GM19324 (cell line): ENCODE measurements at regions not wholly inside any gene's neighbourhood (a gene's known extent, or its start where the extent isn't known, plus 50 kb on each side); places are given as distances from the start of the nearest gene placed in this dataset.
"Not testable (repeated sequence)": the region's sequence is repeated elsewhere in the genome, so short reads cannot be mapped to it uniquely, and the experiment has no call there.

Experiments
- ATAC-seq: cut with Tn5 transposase; IDR thresholded peaks from one replicate; pipeline ENCODE4 v1.9.1; 2021; ENCODE audit warnings: mild to moderate bottlenecking, moderate library complexity; ENCODE audit not compliant: unreplicated experiment, low FRiP score

DNA sequence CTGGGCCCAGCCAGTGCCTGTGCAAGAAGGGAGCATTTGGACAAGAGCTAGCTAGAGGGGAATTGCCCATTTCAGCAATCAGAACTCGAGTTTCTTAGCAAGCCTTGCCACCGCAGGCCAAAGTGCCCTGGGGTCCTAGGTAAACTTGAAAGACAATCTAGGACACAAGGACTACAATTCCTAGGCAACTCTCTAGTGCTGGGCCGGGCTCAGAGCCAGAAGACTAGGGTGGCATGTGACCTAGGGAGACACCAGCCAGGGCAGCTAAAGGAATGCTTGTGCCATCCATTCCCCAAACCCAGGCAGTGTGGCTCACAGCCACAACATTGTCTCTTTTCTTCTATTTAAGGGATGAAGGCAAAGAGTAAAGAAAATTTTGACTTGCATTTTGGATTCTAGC is 205.0 kb downstream of the BMP4 start:
- ATAC-seq = no peak

DNA sequence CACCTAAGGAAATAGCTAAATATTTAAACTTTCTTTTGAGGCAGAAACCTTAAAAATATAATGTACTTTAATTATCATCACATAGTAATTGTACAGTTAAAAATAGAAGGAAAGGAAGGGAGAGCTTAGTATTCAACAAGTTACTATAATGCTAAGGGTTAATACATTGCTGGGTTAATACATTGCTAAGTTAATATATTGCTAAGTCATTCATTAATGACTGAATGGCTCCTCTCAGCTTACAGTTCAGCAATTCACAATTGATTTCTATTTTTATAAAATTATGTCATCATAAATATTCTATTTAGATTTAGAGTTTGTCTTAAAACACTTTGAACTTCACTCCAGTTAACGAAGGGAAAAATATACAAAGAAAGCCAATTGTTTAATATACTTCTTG is 207.9 kb downstream of the BMP4 start:
- no peak for ATAC-seq

DNA sequence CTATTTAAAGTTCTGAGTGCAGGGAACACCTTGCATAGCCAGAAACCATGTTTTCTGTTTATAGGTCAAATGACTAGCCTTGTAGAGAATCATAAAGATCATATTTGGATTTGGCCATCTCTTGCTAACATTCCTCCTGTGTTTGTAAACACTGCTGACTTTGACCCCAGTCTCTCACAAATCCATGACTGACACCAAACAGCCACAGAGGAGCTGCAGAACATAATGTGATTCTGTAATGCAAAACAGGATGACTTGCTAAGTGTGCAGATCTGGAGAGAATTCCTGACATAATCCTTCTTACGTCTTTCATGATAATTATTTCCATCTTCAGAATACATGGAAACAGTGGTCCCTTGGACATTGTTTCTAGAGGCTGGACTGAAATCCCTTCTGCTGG is 211.8 kb downstream of the BMP4 start:
- no peak for ATAC-seq

GRCh38 chr14:53743371-53743770 is 213.3 kb downstream of the BMP4 start:
- no peak for ATAC-seq

- no peak for ATAC-seq
These were observed 214.4 kb downstream of the BMP4 start for GRCh38 chr14:53742233-53742620.

GRCh38 chr14:53741479-53742232 is 215.0 kb downstream of the BMP4 start:
- ATAC-seq = no peak

DNA sequence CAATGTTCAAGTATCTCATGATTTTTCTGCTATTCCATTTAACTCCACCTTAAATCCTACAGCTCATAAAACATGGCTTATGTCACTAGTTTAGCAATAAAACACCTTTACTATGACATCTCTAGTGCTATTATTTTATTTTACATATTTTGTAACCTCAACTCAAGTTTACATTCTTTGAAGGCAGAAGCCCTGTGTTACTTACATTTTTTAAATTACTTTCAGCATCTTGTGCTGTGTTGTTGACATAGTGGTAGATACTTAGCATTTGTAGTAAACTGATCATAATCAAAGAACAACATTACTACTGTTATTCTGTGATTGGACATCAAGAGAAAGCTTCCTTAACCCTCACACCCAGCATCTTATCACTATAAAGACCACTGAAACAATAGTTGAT is 216.1 kb downstream of the BMP4 start:
- ATAC-seq = no peak

- no peak for ATAC-seq
These were observed 220.7 kb downstream of the BMP4 start for GRCh38 chr14:53735916-53736315.

GRCh38 chr14:53723221-53723620 is 233.4 kb downstream of the BMP4 start:
- no peak for ATAC-seq

- ATAC-seq = no peak
These were observed 237.1 kb downstream of the BMP4 start for GRCh38 chr14:53719536-53719935.

GRCh38 chr14:53716578-53716977 is 240.0 kb downstream of the BMP4 start:
- ATAC-seq = no peak

GRCh38 chr14:53715193-53715721 is 241.4 kb downstream of the BMP4 start:
- no peak for ATAC-seq

DNA sequence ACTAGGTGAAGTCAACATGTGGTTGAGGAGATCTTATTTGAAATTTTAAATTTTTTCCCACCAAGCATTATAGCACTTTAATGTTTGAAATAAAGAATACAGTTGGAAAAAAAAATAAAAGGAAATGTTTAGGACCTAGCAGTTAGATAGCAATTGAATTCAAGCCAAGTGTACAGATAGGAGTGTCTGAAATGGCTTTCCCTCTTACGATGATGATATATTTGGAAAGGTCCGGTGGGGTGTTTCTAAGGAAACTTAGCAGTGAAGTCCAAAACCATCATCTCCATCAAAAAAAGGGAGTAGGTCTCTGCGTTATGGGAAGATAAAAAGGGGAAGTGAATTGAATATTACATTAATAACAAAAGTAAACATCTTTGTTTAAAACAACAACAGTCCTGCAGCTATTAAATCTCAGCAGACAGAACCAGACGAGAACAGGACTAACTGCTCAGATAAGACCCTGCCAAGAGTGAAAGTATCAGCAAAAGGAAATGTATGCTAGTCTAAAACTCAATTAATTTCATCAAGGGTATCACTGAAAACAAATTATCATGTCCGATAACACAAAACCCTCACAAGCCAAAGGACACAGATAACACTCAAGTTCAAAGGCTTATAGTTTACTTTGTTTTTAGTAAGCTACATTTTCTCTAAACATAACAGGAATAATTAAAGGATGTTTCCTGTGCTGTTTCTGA is 242.0 kb downstream of the BMP4 start:
- ATAC-seq = no peak

GRCh38 chr14:53712901-53713300 is 243.7 kb downstream of the BMP4 start:
- not testable (repeated sequence) for ATAC-seq

DNA sequence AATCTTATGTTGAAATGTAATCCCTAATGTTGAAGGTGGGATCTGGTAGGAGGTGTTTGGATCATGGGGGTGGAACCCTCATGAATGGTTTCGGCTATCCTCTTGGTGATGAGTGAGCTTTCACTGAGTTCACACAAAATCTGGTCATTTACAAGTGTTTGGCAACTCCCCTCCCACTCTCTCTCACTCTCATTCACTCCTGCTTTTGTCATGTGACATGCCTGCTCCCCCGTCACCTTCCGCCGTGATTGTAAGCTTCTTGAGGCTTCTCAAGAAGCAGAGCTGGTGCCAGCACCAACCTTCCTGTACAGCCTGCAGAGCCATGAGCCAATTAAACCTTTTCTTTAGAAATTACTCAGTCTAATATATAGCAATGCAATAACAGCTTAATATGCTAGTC is 245.4 kb downstream of the BMP4 start:
- ATAC-seq = no peak

GRCh38 chr14:53710615-53711014 is 246.0 kb downstream of the BMP4 start:
- ATAC-seq = no peak

DNA sequence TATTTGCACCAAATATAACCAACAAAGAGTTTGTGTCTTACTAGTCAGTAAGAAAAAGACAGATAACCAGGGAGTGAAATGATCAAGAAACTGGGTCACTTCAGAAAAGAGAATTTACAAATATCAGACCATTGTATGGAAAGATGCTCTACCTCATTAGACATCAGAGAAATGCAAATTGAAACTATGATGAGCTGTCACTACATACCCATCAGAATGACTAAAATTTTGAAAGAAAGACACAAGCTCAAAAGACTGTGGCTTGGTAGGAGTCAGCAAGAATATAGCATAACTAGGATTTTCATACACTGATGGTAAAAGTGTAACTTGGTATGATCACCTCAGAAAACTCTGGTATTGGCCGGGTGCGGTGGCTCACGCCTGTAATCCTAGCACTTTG is 247.2 kb downstream of the BMP4 start:
- no peak for ATAC-seq

- ATAC-seq = no peak
These were observed 253.2 kb downstream of the BMP4 start for GRCh38 chr14:53703457-53703856.

DNA sequence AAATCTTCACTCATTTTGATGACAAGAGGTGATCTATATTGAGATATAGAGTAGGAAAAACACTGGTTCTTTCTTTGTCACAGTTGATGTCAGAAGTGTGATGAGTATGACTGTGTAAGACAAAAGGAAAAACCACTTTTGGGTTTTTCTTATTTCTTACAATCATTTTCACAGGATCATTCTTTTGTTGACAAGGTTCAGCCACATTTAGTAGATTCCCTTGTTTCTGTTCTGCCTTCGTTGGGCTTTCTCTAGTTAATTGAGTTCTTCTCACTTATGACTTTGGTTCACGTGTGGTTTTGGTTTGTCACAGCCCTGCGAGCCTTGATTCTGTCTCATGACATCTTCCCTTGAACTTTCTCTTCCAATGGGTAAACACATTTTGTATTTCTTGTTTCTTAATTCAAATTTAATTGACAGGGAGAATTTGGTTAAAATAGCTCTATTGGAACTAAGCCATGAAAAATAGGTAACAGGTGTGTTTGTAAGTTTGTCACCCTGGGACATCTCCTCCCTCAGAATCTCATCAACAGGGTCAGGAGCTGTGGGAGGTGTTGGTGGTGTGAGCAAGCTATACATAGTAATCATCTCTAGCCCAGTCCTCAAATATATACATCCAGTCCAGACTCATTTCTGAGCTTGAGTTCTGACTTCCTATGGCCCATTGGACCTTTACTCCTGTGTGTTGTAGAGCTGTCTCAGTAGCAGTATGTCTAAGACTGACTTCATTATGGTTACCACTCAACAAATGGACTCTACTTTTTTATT is 255.3 kb downstream of the BMP4 start:
- no peak for ATAC-seq

- no peak for ATAC-seq
These were observed 260.2 kb downstream of the BMP4 start for GRCh38 chr14:53696217-53696965.
